NCI-H1436 (cell line): ENCODE measurements at regions not wholly inside any gene's neighbourhood (a gene's known extent, or its start where the extent isn't known, plus 50 kb on each side); places are given as distances from the start of the nearest gene placed in this dataset.
"Not testable (repeated sequence)": the region's sequence is repeated elsewhere in the genome, so short reads cannot be mapped to it uniquely, and the experiment has no call there.

Source experiments
- DNase-seq: peaks from one replicate; lab custom pipeline; 2025; lab: John Stamatoyannopoulos, UW

GRCh38 chr7:68911754-68912153 is 686.5 kb upstream of the AUTS2 start:
- DNase-seq = no peak

GRCh38 chr7:68914006-68914405 is 684.3 kb upstream of the AUTS2 start:
- no peak for DNase-seq

GRCh38 chr7:68917041-68917651 is 681.1 kb upstream of the AUTS2 start:
- no peak for DNase-seq

GRCh38 chr7:68918621-68919020 is 679.7 kb upstream of the AUTS2 start:
- no peak for DNase-seq

GRCh38 chr7:68922850-68923249 is 675.4 kb upstream of the AUTS2 start:
- peak; percentile 22 for DNase-seq

GRCh38 chr7:68925241-68925640 is 673.0 kb upstream of the AUTS2 start:
- DNase-seq = no peak

- no peak for DNase-seq
These were observed 668.5 kb upstream of the AUTS2 start for GRCh38 chr7:68929781-68930261.

- DNase-seq = no peak
These were observed 661.7 kb upstream of the AUTS2 start for GRCh38 chr7:68936471-68937035.

- DNase-seq = no peak
These were observed 660.1 kb upstream of the AUTS2 start for GRCh38 chr7:68938151-68938550.

- no peak for DNase-seq
These were observed 654.5 kb upstream of the AUTS2 start for GRCh38 chr7:68943786-68944185.

- no peak for DNase-seq
These were observed 642.6 kb upstream of the AUTS2 start for GRCh38 chr7:68955656-68956055.

- DNase-seq = no peak
These were observed 639.7 kb upstream of the AUTS2 start for GRCh38 chr7:68958571-68958970.

GRCh38 chr7:68963552-68963951 is 634.7 kb upstream of the AUTS2 start:
- DNase-seq = no peak

GRCh38 chr7:68964060-68964459 is 634.2 kb upstream of the AUTS2 start:
- DNase-seq = no peak

- no peak for DNase-seq
These were observed 632.9 kb upstream of the AUTS2 start for GRCh38 chr7:68965351-68965750.

GRCh38 chr7:68967598-68967997 is 630.7 kb upstream of the AUTS2 start:
- DNase-seq = no peak

- no peak for DNase-seq
These were observed 628.7 kb upstream of the AUTS2 start for GRCh38 chr7:68969571-68969970.

GRCh38 chr7:68971634-68972340 is 626.5 kb upstream of the AUTS2 start:
- no peak for DNase-seq

GRCh38 chr7:68977385-68978055 is 620.8 kb upstream of the AUTS2 start:
- peak; percentile 16 for DNase-seq

GRCh38 chr7:68978710-68979109 is 619.6 kb upstream of the AUTS2 start:
- DNase-seq = no peak

GRCh38 chr7:68980011-68980410 is 618.3 kb upstream of the AUTS2 start:
- DNase-seq = no peak

GRCh38 chr7:68980432-68980831 is 617.8 kb upstream of the AUTS2 start:
- DNase-seq = not testable (repeated sequence)

- no peak for DNase-seq
These were observed 614.0 kb upstream of the AUTS2 start for GRCh38 chr7:68984306-68984705.
